GM19043 (cell line): ENCODE measurements at regions not wholly inside any gene's neighbourhood (a gene's known extent, or its start where the extent isn't known, plus 50 kb on each side); places are given as distances from the start of the nearest gene placed in this dataset.
"Not testable (repeated sequence)": the region's sequence is repeated elsewhere in the genome, so short reads cannot be mapped to it uniquely, and the experiment has no call there.

Experiments
- ATAC-seq: cut with Tn5 transposase; IDR thresholded peaks from one replicate; pipeline ENCODE4 v1.9.1; 2021; ENCODE audit warnings: low read depth; ENCODE audit not compliant: unreplicated experiment

- ATAC-seq, result no peak
Observed at GRCh38 chr2:84065857-84066256, 393.2 kb downstream of the SUCLG1 start.

- ATAC-seq, result no peak
Observed at GRCh38 chr2:84057917-84058560, 401.0 kb downstream of the SUCLG1 start.

- no peak for ATAC-seq
Observed at GRCh38 chr2:84055816-84056215, 403.3 kb downstream of the SUCLG1 start.

- not testable (repeated sequence) for ATAC-seq
Observed at GRCh38 chr2:84054577-84054976, 404.5 kb downstream of the SUCLG1 start.

GRCh38 chr2:84052913-84053312 is 406.2 kb downstream of the SUCLG1 start:
- ATAC-seq, result no peak

GRCh38 chr2:84052043-84052442 is 407.0 kb downstream of the SUCLG1 start:
- no peak for ATAC-seq

- ATAC-seq, result no peak
Observed at GRCh38 chr2:84048964-84049363, 410.1 kb downstream of the SUCLG1 start.

GRCh38 chr2:84041506-84041905 is 417.6 kb downstream of the SUCLG1 start:
- ATAC-seq, result no peak

- no peak for ATAC-seq
Observed at GRCh38 chr2:84040281-84040680, 418.8 kb downstream of the SUCLG1 start.

GRCh38 chr2:84038866-84039265 is 420.2 kb downstream of the SUCLG1 start:
- no peak for ATAC-seq

GRCh38 chr2:84033347-84033974 is 425.6 kb downstream of the SUCLG1 start:
- no peak for ATAC-seq

- no peak for ATAC-seq
Observed at GRCh38 chr2:84031312-84032050, 427.6 kb downstream of the SUCLG1 start.

GRCh38 chr2:84029903-84030575 is 429.0 kb downstream of the SUCLG1 start:
- no peak for ATAC-seq

GRCh38 chr2:84026818-84027217 is 432.3 kb downstream of the SUCLG1 start:
- ATAC-seq, result no peak

GRCh38 chr2:84022810-84023431 is 436.2 kb downstream of the SUCLG1 start:
- ATAC-seq, result no peak

GRCh38 chr2:84017010-84017409 is 442.1 kb downstream of the SUCLG1 start:
- no peak for ATAC-seq

- ATAC-seq, result no peak
Observed at GRCh38 chr2:84016183-84016582, 442.9 kb downstream of the SUCLG1 start.

GRCh38 chr2:83997889-83998288 is 461.2 kb downstream of the SUCLG1 start:
- no peak for ATAC-seq

GRCh38 chr2:83994633-83995179 is 464.4 kb downstream of the SUCLG1 start:
- no peak for ATAC-seq

GRCh38 chr2:83993873-83994632 is 465.0 kb downstream of the SUCLG1 start:
- ATAC-seq, result no peak
